Activated naive CD4-positive, alpha-beta T cell treated with anti-CD3 and anti-CD28 coated beads, Interleukin-2, amount 10 ng/mL, durations not matched to agents 7 days and 5 days (primary cell): ENCODE measurements at regions not wholly inside any gene's neighbourhood (a gene's known extent, or its start where the extent isn't known, plus 50 kb on each side); places are given as distances from the start of the nearest gene placed in this dataset.

Experiments used
- CTCF ChIA-PET: fragments of 350-600 bp; sonication (Branson Sonifier 250); formaldehyde crosslinking; loops from one replicate; lab custom pipeline; 2021; ENCODE audit warnings: antibody characterized with exemption; lab: Charles Lee
- DNase-seq: peaks from one replicate; pipeline ENCODE4 v3.0.0-alpha.2; 2020
- H3K27ac Mint-ChIP-seq: one replicate; pipeline ENCODE4 v1.8.0; 2021; ENCODE audit warnings: mild to moderate bottlenecking, moderate library complexity, mixed read lengths
- H3K27me3 Mint-ChIP-seq: one replicate; pipeline ENCODE4 v1.8.0; 2021; ENCODE audit warnings: mild to moderate bottlenecking, mixed read lengths
- H3K36me3 Mint-ChIP-seq: one replicate; pipeline ENCODE4 v1.8.0; 2021; ENCODE audit warnings: mixed read lengths
- H3K4me1 Mint-ChIP-seq: one replicate; pipeline ENCODE4 v1.8.0; 2021; ENCODE audit warnings: mixed read lengths
- H3K4me3 Mint-ChIP-seq: one replicate; pipeline ENCODE4 v1.8.0; 2021; ENCODE audit warnings: mild to moderate bottlenecking, moderate library complexity, mixed read lengths
- H3K9me3 Mint-ChIP-seq: one replicate; pipeline ENCODE4 v1.8.0; 2021; ENCODE audit warnings: mixed read lengths

DNA sequence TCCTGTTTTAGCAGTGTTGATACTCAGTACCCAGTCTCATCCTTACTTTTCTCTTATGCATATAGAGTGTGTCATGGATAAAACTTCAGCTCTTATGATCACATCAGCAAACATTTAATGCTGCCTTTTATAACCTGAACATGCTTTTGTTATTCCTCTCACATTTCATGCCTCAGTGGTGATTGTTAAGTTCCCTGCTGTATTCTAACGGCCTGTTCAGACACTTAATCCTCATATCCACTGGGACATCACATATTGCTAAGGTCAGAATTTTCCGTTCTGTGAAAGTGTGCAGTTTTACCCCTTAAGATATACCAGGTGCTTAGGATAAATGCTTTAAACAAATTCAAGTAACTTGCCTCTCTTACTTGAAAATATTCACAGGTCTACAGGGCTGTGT lies 268.7 kb upstream of the SEL1L start:
- CTCF ChIA-PET, result no interaction called here
- Mint-ChIP-seq H3K36me3 (no peaks in the 10 kb centered on the region), H3K4me1 (no peaks in the 10 kb centered on the region), H3K9me3 (no peaks in the 10 kb centered on the region), H3K27me3 (no peaks in the 10 kb centered on the region), H3K4me3 (no peak overlapping the region), H3K27ac (no peak overlapping the region)
- DNase-seq, result no peak

DNA sequence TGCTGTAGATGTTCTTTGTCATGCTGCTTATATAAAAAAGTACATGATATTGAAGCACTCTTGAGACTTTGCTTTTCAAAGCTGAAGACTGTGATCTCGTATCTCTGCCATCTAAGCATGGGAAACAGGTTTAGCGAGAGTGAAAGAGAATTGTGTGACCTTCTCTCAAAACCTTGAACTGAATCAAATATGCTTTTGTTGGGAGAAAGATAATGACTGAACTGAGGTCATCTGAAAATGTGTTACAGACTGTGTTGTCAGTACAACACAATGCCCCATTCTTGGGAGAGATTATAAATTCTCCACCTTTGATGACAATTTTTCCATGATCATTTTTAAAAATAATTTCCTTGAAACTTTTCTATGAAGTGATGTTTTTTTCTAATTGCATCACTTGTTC lies 272.1 kb upstream of the SEL1L start:
- Mint-ChIP-seq H3K36me3 (no peaks in the 10 kb centered on the region), H3K27me3 (no peaks in the 10 kb centered on the region), H3K27ac (no peak overlapping the region), H3K4me1 (no peaks in the 10 kb centered on the region), H3K4me3 (no peak overlapping the region), H3K9me3 (no peaks in the 10 kb centered on the region)
- CTCF ChIA-PET, result no interaction called here
- no peak for DNase-seq

DNA sequence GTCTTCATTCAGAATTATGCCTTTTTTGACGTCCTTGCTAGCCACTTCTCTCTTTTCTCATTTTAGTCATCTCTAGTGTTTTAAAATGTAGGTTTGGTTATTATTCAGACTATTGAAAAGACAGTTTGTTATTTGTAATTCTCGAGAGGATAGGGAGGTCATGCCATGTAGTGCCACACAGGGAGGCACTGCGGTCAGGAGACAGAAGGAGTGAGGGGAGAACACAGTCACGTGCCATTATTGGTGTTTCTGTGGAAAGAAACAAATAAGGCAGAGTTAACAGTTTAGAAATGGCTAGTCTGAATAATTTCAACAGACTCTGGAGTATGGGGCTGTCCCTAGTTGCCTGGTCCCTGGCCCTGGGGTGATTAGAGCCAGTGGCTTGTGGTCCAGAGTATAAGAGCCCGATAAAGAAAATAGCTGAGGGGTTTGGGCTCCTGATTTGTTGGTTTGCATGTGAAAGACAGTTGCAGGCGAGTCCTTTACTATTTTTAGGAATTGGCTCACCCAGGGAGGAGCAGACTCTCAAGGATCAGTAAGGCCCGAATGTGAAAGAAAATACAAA lies 278.1 kb upstream of the SEL1L start:
- CTCF ChIA-PET, result no interaction called here
- H3K27me3 Mint-ChIP-seq, result no peaks in the 10 kb centered on the region

DNA sequence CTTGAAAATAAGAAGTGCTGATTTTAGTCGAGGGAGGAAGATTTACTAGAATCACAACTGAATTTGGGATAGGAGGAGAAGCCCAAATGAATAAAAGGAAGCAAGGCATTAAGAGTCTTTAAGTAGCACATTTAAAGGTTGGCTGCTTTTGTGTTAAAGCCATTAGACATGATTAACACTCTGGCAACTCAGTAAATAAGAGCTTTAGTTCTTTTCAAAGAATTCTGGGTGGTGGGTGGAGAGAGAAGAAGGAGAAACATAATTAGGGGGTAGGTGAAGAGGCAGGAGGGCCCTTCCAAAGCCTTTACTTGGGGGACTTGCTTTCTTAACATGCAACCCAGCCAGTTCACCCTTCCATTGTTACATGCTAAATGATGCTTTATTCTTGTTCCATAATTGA lies 284.6 kb upstream of the SEL1L start:
- Mint-ChIP-seq H3K9me3 (peaks cover 6% of the 10 kb centered on the region), H3K27me3 (no peaks in the 10 kb centered on the region), H3K4me1 (no peaks in the 10 kb centered on the region), H3K27ac (no peak overlapping the region), H3K36me3 (no peaks in the 10 kb centered on the region), H3K4me3 (no peak overlapping the region)
- no peak for DNase-seq
- CTCF ChIA-PET, result no interaction called here

More for the DNA sequence above, 278.1 kb upstream of the SEL1L start:
- Mint-ChIP-seq H3K27ac (no peak overlapping the region), H3K4me1 (no peaks in the 10 kb centered on the region), H3K9me3 (no peaks in the 10 kb centered on the region), H3K36me3 (no peaks in the 10 kb centered on the region), H3K4me3 (no peak overlapping the region)
- no peak for DNase-seq

DNA sequence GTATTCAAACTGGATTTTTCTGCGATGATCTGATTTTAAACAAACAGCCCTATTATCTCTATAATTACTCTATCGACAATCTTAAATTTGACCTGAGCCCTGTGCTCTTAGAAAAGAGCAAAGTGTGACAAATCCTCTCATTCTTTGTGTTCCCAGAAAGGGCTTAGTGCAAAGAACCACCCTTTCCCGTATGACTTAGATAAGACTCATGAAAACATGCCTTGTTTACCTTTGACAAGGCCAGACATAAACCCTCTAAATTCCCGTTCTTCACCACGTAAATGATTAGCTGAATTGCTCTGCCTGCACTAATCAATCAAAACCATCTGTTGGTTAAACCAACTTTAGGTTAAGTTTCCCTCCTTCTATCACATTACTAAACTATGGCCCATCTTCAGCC lies 285.7 kb upstream of the SEL1L start:
- peaks cover 6% of the 10 kb centered on the region for H3K9me3 Mint-ChIP-seq
- H3K27ac Mint-ChIP-seq, result no peak overlapping the region
- CTCF ChIA-PET, result no interaction called here
- H3K27me3 Mint-ChIP-seq, result no peaks in the 10 kb centered on the region
- DNase-seq, result no peak
- H3K4me1 Mint-ChIP-seq, result no peaks in the 10 kb centered on the region
- no peak overlapping the region for H3K4me3 Mint-ChIP-seq
- H3K36me3 Mint-ChIP-seq, result no peaks in the 10 kb centered on the region

DNA sequence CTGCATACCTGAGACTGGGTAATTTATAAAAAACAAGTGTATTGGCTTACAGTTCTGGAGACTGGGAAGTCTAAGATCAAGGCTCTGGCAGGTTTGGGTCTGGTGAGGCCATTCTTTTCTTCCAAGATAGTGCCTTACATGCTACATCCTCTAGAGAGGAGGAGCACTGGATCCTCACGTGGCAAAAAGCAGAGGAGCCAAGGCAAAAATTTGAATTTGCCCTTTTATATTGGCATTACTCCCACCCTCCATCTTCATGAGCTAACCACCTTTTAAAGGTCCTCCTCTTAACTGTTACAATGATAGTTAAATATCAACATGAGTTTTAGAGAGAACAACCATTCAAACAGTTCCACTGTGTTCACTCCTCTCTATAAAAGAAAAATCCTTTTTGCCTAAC lies 286.3 kb upstream of the SEL1L start:
- Mint-ChIP-seq H3K27ac (no peak overlapping the region), H3K4me1 (no peaks in the 10 kb centered on the region), H3K36me3 (no peaks in the 10 kb centered on the region), H3K27me3 (no peaks in the 10 kb centered on the region), H3K4me3 (no peak overlapping the region), H3K9me3 (peaks cover 6% of the 10 kb centered on the region)
- CTCF ChIA-PET, result no interaction called here
- DNase-seq, result no peak

DNA sequence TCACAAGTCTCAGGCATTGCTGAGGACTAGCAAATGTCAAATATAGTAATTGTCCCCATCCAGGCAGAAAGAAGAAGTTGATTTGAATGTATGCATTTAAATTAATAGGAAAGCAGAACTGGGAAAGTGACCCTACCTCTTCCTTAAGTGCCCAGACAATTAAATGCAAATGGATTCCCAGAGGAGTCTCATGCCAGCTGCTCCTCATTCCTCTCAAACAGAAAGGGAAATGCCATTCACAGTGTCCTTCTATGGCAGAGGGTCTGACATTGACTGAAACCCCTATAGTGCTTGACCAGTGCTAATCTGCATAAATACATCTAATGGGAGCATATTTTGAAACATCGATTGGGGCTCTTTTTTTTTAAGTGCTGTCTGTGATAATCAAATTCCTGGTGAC lies 292.4 kb upstream of the SEL1L start:
- Mint-ChIP-seq H3K27me3 (no peaks in the 10 kb centered on the region), H3K4me1 (no peaks in the 10 kb centered on the region), H3K27ac (no peak overlapping the region), H3K4me3 (no peak overlapping the region), H3K36me3 (no peaks in the 10 kb centered on the region), H3K9me3 (peaks cover 13% of the 10 kb centered on the region)
- CTCF ChIA-PET, result no interaction called here
- no peak for DNase-seq

DNA sequence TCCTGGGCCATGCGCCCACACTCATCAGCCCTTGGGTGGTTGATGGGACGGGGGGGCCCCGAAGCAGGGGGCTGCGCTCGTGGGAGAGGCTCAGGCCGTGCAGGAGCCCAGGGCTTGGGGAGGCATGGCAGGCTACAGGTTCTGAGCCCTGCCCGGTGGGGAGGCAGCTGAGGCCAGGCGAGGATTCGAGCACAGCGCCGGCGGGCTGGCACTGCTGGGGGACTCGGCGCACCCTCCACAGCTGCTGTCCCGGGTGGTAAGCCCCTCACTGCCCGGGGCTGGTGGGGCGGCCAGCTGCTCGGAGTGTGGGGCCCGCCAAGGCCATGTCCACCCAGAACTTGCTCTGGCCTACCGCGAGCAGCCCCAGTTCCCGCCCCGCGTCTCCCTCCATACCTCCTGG lies 295.8 kb upstream of the SEL1L start:
- no peak overlapping the region for H3K4me3 Mint-ChIP-seq
- no peaks in the 10 kb centered on the region for H3K27me3 Mint-ChIP-seq
- CTCF ChIA-PET, result no interaction called here
- H3K27ac Mint-ChIP-seq, result no peak overlapping the region
- no peaks in the 10 kb centered on the region for H3K36me3 Mint-ChIP-seq
- peaks cover 9% of the 10 kb centered on the region for H3K9me3 Mint-ChIP-seq
- no peaks in the 10 kb centered on the region for H3K4me1 Mint-ChIP-seq
- no peak for DNase-seq

DNA sequence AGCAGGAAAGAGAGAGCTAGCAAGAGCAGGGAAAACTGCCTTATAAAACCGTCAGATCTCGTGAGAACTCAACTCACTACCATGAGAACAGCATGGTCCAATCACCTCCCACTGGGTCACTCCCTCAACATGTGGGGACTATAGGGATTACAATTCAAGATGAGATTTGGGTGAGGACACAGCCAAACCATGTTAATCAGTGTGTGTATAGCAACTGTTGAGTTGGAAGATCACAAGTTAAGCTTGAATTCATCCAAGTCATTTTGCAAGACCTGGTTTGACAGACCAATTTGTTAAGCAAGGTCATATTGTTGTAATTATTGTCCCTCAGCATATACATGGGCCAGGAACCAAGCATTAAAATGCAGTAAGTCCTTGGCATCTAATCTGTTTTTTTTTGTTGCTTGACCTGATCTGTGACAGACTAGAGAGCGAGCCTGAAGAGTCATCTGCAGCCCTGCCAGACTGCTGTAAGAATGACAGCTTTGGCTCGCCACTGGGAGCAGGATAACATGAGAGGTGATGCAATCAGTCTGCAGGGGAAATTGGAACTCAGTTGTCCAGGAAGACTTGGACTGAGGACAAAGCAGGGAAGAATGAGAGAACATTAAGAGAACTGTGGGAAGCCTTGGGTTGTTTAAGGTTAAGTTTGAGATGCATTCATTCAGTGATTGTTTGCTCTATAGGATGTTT lies 297.6 kb upstream of the SEL1L start:
- no peak for DNase-seq
- Mint-ChIP-seq H3K4me1 (no peaks in the 10 kb centered on the region), H3K27ac (no peak overlapping the region), H3K36me3 (no peaks in the 10 kb centered on the region), H3K9me3 (peaks cover 16% of the 10 kb centered on the region), H3K4me3 (no peak overlapping the region), H3K27me3 (no peaks in the 10 kb centered on the region)
- CTCF ChIA-PET, result no interaction called here

DNA sequence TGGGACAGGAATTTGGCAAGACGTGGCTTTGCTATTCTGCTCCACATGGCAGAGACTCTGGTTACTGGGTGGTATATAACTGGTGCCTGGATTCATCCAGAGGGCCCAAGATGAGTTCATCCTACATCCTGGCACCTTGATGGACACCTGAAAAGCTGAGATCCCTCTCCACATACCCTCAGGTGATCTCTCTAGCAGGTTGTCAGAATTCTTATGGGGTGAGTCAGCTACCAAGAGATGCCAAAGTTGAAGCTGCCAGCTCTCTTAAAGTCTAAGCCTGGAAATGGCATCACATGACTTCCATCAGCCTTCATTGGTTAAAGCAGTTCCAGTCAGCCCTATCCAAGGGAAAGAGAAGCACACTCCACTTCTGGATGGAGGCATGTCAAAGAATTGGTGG lies 300.7 kb upstream of the SEL1L start:
- peaks cover 10% of the 10 kb centered on the region for H3K9me3 Mint-ChIP-seq
- no peak overlapping the region for H3K27ac Mint-ChIP-seq
- H3K4me1 Mint-ChIP-seq, result no peaks in the 10 kb centered on the region
- no peaks in the 10 kb centered on the region for H3K27me3 Mint-ChIP-seq
- CTCF ChIA-PET, result no interaction called here
- no peak overlapping the region for H3K4me3 Mint-ChIP-seq
- DNase-seq, result no peak
- H3K36me3 Mint-ChIP-seq, result no peaks in the 10 kb centered on the region

DNA sequence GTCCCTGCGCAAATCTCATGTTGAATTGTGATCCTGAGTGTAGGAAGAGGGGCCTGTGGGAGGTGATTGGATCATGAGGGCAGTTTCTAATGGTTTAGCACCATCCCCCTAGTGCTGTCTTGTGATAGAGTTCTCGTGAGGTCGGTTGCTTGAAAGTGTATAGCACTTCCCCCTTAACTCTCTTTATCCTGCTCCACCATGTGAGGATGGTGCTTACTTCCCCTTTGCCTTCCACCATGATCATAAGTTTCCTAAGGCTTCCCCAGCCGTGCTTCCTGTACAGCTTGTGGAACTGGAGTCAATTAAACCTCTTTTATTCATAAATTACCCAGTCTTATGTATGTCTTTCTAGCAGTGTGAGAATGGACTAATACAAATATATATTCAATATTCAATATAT lies 303.7 kb upstream of the SEL1L start:
- no peak overlapping the region for H3K4me3 Mint-ChIP-seq
- H3K27ac Mint-ChIP-seq, result no peak overlapping the region
- DNase-seq, result no peak
- H3K27me3 Mint-ChIP-seq, result no peaks in the 10 kb centered on the region
- CTCF ChIA-PET, result no interaction called here
- H3K4me1 Mint-ChIP-seq, result no peaks in the 10 kb centered on the region
- no peaks in the 10 kb centered on the region for H3K36me3 Mint-ChIP-seq
- peaks cover 10% of the 10 kb centered on the region for H3K9me3 Mint-ChIP-seq

DNA sequence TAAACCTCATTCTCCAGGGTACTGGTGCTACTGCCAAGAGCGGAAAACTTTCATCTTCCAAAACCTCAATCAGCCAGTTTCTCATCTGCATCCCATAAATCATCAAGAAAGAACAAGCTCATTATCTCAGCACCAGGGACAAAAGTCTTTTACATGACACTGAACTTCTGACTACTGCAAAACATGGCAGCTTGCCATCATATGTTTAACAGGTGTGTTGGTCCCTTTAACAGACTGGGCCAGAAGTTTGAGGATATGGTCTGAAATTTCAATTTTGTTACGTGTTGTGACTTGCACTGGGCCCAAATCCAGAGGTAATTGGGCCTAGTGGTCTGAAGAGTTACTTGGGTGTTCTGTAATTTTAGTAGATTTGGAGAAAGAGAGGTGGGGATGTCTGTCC lies 305.4 kb upstream of the SEL1L start:
- Mint-ChIP-seq H3K27ac (no peak overlapping the region), H3K9me3 (peaks cover 14% of the 10 kb centered on the region), H3K4me3 (no peak overlapping the region), H3K36me3 (no peaks in the 10 kb centered on the region), H3K4me1 (no peaks in the 10 kb centered on the region), H3K27me3 (no peaks in the 10 kb centered on the region)
- no peak for DNase-seq
- CTCF ChIA-PET, result no interaction called here

DNA sequence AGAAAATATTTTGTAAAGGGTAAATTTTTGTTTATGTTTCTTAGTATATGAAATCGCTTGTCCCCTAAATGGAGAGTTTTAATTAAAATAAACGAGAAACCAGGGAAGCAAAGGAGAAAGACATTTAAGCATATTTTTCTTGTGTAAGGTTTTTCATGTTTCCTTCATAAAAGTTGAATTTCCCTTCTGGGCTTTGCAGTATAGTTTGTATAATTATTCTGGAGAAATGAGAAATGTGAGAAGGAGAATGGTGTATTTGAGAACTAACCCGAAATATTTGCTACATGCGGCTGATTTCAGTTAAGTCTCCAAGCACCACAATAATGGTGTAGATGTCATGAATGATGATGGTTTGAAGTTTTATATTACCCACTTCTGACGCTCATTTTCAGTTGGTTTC lies 307.7 kb upstream of the SEL1L start:
- CTCF ChIA-PET, result no interaction called here
- DNase-seq, result no peak
- Mint-ChIP-seq H3K4me1 (no peaks in the 10 kb centered on the region), H3K36me3 (no peaks in the 10 kb centered on the region), H3K4me3 (no peak overlapping the region), H3K27me3 (no peaks in the 10 kb centered on the region), H3K27ac (no peak overlapping the region), H3K9me3 (peaks cover 10% of the 10 kb centered on the region)

DNA sequence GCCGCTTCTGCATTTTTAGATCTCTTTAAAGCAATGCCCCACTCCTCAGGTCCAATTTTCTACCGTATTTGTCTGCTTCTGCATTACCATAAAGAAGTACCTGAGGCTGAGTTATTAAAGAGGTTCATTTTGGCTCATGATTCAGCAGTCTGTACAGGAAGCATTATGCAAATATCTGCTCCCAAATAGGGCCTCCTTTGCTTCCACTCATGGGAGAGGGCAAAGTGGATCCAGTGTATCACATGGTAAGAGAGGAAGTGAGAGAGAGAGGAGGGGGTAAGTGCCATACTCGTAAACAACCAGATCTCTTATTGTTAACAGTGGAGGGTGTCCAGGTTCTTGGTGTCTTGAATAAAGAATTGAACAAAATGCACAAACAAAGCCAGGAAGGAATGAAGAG lies 316.1 kb upstream of the SEL1L start:
- no peak overlapping the region for H3K27ac Mint-ChIP-seq
- DNase-seq, result no peak
- no peak overlapping the region for H3K4me3 Mint-ChIP-seq
- H3K4me1 Mint-ChIP-seq, result no peaks in the 10 kb centered on the region
- CTCF ChIA-PET, result no interaction called here
- no peaks in the 10 kb centered on the region for H3K27me3 Mint-ChIP-seq
- H3K36me3 Mint-ChIP-seq, result no peaks in the 10 kb centered on the region
- H3K9me3 Mint-ChIP-seq, result peaks cover 13% of the 10 kb centered on the region

DNA sequence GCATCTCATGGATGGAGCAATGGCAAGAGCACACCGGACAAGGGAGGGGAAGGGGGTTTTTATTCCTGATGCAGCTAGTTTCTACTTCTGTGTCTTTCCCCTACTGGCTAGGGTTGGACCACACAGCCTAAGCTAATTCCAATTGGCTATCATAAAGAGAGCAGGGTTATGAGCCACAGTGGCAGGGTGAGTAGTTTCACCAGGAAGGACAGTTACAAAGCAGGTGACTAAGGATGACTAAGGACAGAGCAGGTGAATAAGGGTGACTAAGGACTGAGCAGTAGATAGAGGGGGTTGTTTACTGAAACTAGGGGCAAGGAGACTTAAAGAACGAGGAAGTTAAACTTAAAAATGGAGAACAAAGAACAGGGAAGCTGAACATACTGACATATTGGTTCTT lies 321.4 kb upstream of the SEL1L start:
- no peak overlapping the region for H3K4me3 Mint-ChIP-seq
- no peak for DNase-seq
- CTCF ChIA-PET, result no interaction called here
- H3K36me3 Mint-ChIP-seq, result no peaks in the 10 kb centered on the region
- H3K27me3 Mint-ChIP-seq, result no peaks in the 10 kb centered on the region
- no peaks in the 10 kb centered on the region for H3K4me1 Mint-ChIP-seq
- H3K27ac Mint-ChIP-seq, result no peak overlapping the region
- H3K9me3 Mint-ChIP-seq, result peaks cover 27% of the 10 kb centered on the region
